ENCODE measurements at regions not wholly inside any gene's neighbourhood (a gene's known extent, or its start where the extent isn't known, plus 50 kb on each side); places are given as distances from the start of the nearest gene placed in this dataset.
A peak's percentile ranks its signal among the peaks of the same experiment; 100 is the strongest.
"Not testable (repeated sequence)": the region's sequence is repeated elsewhere in the genome, so short reads cannot be mapped to it uniquely, and the experiment has no call there.

GRCh38 chr12:131619736-131620506, 91.0 kb upstream of the SFSWAP start:
- H3K4me3 ChIP-seq = no peak overlapping the region
- DNase-seq = no peak
- intact Hi-C loops (cut with DNase I; ENCODE audit: low total_unique reads) = no loop called here
- no peak overlapping the region for H3K27ac ChIP-seq
- H3K27me3 ChIP-seq = peaks cover 0 to 47% of the 10 kb centered on the region in 2 donors
- H3K36me3 ChIP-seq = no peaks in the 10 kb centered on the region
- no peak for TF ChIP-seq CTCF (IDR thresholded peaks at IDR 0.05)
- no peaks in the 10 kb centered on the region for H3K9me3 ChIP-seq
- peaks cover 0 to 7% (median 0%) of the 10 kb centered on the region in 4 donors for H3K4me1 ChIP-seq

GRCh38 chr12:131620520-131620919, 90.4 kb upstream of the SFSWAP start:
- intact Hi-C loops (cut with DNase I; ENCODE audit: low total_unique reads) = no loop called here
- no peak overlapping the region for H3K4me3 ChIP-seq
- H3K4me1 ChIP-seq = peaks cover 0 to 11% (median 0%) of the 10 kb centered on the region in 4 donors
- no peaks in the 10 kb centered on the region for H3K36me3 ChIP-seq
- no peaks in the 10 kb centered on the region for H3K9me3 ChIP-seq
- no peak overlapping the region for H3K27ac ChIP-seq
- DNase-seq = no peak
- H3K27me3 ChIP-seq = peaks cover 0 to 47% of the 10 kb centered on the region in 2 donors
- no peak for TF ChIP-seq CTCF (IDR thresholded peaks at IDR 0.05)

GRCh38 chr12:131620946-131621681, 89.8 kb upstream of the SFSWAP start:
- Histone ChIP-seq H3K27ac (no peak overlapping the region), H3K9me3 (no peaks in the 10 kb centered on the region), H3K36me3 (no peaks in the 10 kb centered on the region), H3K4me1 (peaks cover 0 to 11% (median 0%) of the 10 kb centered on the region in 4 donors), H3K4me3 (no peak overlapping the region), H3K27me3 (peaks cover 0 to 47% of the 10 kb centered on the region in 2 donors)
- no peak for DNase-seq
- no peak for TF ChIP-seq CTCF (IDR thresholded peaks at IDR 0.05)
- intact Hi-C loops (cut with DNase I; ENCODE audit: low total_unique reads) = no loop called here

GRCh38 chr12:131621701-131622421, 89.0 kb upstream of the SFSWAP start:
- no peak for TF ChIP-seq CTCF (IDR thresholded peaks at IDR 0.05)
- Histone ChIP-seq H3K4me1 (peaks cover 0 to 11% (median 0%) of the 10 kb centered on the region in 4 donors), H3K36me3 (no peaks in the 10 kb centered on the region), H3K27ac (no peak overlapping the region), H3K4me3 (no peak overlapping the region), H3K9me3 (no peaks in the 10 kb centered on the region), H3K27me3 (peaks cover 0 to 47% of the 10 kb centered on the region in 2 donors)
- intact Hi-C loops (cut with DNase I; ENCODE audit: low total_unique reads) = no loop called here
- DNase-seq = peak in 1 of 2 donors; percentile 60

GRCh38 chr12:131622422-131622955, 88.4 kb upstream of the SFSWAP start:
- H3K27ac ChIP-seq = no peak overlapping the region
- peak in 1 of 2 donors; percentile 39 for DNase-seq
- intact Hi-C loops (cut with DNase I; ENCODE audit: low total_unique reads) = no loop called here
- no peak for TF ChIP-seq CTCF (IDR thresholded peaks at IDR 0.05)
- H3K9me3 ChIP-seq = no peaks in the 10 kb centered on the region
- no peaks in the 10 kb centered on the region for H3K36me3 ChIP-seq
- H3K27me3 ChIP-seq = peaks cover 0 to 42% of the 10 kb centered on the region in 2 donors
- peaks cover 0 to 11% (median 0%) of the 10 kb centered on the region in 4 donors for H3K4me1 ChIP-seq
- no peak overlapping the region for H3K4me3 ChIP-seq

GRCh38 chr12:131623404-131624368, 87.2 kb upstream of the SFSWAP start:
- H3K36me3 ChIP-seq; H3K9me3 ChIP-seq; H3K27ac ChIP-seq; H3K4me3 ChIP-seq; intact Hi-C loops (cut with DNase I; ENCODE audit: low total_unique reads): not testable (repeated sequence)
- Histone ChIP-seq H3K4me1 (peaks cover 0 to 11% (median 0%) of the 10 kb centered on the region in 4 donors), H3K27me3 (peaks cover 0 to 35% of the 10 kb centered on the region in 2 donors)
- DNase-seq = peak in 1 of 2 donors; percentile 47

GRCh38 chr12:131624369-131624739, 86.5 kb upstream of the SFSWAP start:
- H3K36me3 ChIP-seq; H3K27ac ChIP-seq; H3K9me3 ChIP-seq; intact Hi-C loops (cut with DNase I; ENCODE audit: low total_unique reads); H3K4me3 ChIP-seq: not testable (repeated sequence)
- Histone ChIP-seq H3K4me1 (peaks cover 0 to 11% (median 0%) of the 10 kb centered on the region in 4 donors), H3K27me3 (peaks cover 0 to 41% of the 10 kb centered on the region in 2 donors)
- peak in 1 of 2 donors; percentile 55 for DNase-seq
